ENCODE measurements at regions not wholly inside any gene's neighbourhood (a gene's known extent, or its start where the extent isn't known, plus 50 kb on each side); places are given as distances from the start of the nearest gene placed in this dataset.

DNA sequence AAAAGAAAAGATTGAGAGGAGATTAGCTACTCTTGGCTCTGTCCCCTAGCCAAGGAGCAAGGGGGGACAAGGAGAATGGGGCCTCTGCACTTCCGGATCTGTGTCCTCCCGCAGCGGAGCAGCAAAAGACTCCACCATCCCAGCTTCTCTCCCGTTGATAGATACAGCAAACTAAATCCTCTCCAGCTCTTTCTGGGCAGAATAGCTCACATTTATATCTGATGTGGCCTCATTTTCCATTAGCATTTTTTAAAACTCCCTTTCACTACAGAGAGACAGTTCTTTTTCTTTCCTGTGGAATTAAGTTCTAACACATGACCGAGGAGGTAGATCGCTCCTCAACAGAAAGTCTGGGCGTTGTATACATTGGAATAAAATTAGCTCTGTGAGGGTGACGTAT lies 260.9 kb upstream of the SOX4 start:
- TF ChIP-seq, protein P1, sequence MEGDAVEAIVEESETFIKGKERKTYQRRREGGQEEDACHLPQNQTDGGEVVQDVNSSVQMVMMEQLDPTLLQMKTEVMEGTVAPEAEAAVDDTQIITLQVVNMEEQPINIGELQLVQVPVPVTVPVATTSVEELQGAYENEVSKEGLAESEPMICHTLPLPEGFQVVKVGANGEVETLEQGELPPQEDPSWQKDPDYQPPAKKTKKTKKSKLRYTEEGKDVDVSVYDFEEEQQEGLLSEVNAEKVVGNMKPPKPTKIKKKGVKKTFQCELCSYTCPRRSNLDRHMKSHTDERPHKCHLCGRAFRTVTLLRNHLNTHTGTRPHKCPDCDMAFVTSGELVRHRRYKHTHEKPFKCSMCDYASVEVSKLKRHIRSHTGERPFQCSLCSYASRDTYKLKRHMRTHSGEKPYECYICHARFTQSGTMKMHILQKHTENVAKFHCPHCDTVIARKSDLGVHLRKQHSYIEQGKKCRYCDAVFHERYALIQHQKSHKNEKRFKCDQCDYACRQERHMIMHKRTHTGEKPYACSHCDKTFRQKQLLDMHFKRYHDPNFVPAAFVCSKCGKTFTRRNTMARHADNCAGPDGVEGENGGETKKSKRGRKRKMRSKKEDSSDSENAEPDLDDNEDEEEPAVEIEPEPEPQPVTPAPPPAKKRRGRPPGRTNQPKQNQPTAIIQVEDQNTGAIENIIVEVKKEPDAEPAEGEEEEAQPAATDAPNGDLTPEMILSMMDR (IDR thresholded peaks at IDR 0.05): no peak
- Histone ChIP-seq H3K27ac (peak overlapping the region in 1 of 2 donors; percentile 7), H3K4me3 (peak overlapping the region; percentile 62), H3K9me3 (no peaks in the 10 kb centered on the region), H3K27me3 (replicated peaks; ENCODE audit: insufficient read depth) (no peaks in the 10 kb centered on the region), H3K36me3 (no peaks in the 10 kb centered on the region), H3K4me1 (ENCODE audit: control insufficient read depth in 1 of 2, low read depth in 2 of 2) (no peaks in the 10 kb centered on the region)
- ATAC-seq (ENCODE audit: insufficient number of reproducible peaks, low FRiP score, low read depth) (no peak), DNase-seq (ENCODE audit: low spot score) (no peak)

DNA sequence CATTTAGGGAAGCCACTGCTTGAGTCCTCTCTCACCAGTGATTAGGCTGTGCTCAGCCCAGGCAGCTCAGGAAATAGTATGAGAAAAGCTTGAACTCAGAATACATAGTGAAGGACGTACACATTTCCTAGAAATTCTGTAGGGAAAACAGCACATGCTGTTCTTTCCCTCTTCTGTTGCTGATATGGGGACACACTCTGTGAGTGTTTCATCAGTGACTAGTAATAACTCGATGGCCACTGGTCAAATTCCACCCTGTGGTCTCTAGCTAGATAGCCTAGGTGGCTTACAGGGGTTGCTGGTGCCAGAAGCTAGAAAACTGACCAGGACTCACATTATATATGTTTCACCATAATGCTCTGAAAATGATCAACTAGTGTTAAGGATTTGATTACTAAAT lies 259.8 kb upstream of the SOX4 start:
- H3K9me3 ChIP-seq: no peaks in the 10 kb centered on the region
- no peaks in the 10 kb centered on the region for H3K27me3 ChIP-seq (replicated peaks; ENCODE audit: insufficient read depth)
- H3K36me3 ChIP-seq: no peaks in the 10 kb centered on the region
- no peaks in the 10 kb centered on the region for H3K4me1 ChIP-seq (ENCODE audit: control insufficient read depth in 1 of 2, low read depth in 2 of 2)
- ATAC-seq (ENCODE audit: insufficient number of reproducible peaks, low FRiP score, low read depth): no peak
- DNase-seq (ENCODE audit: low spot score): no peak
- TF ChIP-seq, protein P1 (IDR thresholded peaks at IDR 0.05): no peak
- no peak overlapping the region for H3K27ac ChIP-seq
- no peak overlapping the region for H3K4me3 ChIP-seq

DNA sequence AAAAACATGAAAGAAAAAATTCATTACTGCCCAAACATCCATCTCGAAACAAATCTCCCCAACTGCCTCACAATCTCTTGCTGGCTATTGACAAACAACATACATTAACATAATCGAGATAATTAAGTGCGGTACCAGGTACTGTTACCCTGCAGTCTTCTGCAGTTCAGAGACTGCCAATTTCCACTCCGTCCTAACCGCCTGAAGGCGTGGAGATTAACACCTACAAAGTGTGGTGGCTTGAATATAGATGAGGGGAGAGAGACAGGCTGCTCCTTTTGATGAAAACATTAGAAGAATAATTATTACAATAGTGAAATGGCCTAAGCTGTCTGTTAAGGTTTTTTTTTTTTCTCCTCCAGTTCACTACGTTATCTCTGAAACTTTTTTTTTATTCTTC lies 258.9 kb upstream of the SOX4 start:
- H3K36me3 ChIP-seq: no peaks in the 10 kb centered on the region
- H3K9me3 ChIP-seq: no peaks in the 10 kb centered on the region
- no peak for DNase-seq (ENCODE audit: low spot score)
- no peaks in the 10 kb centered on the region for H3K27me3 ChIP-seq (replicated peaks; ENCODE audit: insufficient read depth)
- H3K4me3 ChIP-seq: no peak overlapping the region
- no peak for ATAC-seq (ENCODE audit: insufficient number of reproducible peaks, low FRiP score, low read depth)
- TF ChIP-seq, protein P1 (IDR thresholded peaks at IDR 0.05): no peak
- no peaks in the 10 kb centered on the region for H3K4me1 ChIP-seq (ENCODE audit: control insufficient read depth in 1 of 2, low read depth in 2 of 2)
- no peak overlapping the region for H3K27ac ChIP-seq

DNA sequence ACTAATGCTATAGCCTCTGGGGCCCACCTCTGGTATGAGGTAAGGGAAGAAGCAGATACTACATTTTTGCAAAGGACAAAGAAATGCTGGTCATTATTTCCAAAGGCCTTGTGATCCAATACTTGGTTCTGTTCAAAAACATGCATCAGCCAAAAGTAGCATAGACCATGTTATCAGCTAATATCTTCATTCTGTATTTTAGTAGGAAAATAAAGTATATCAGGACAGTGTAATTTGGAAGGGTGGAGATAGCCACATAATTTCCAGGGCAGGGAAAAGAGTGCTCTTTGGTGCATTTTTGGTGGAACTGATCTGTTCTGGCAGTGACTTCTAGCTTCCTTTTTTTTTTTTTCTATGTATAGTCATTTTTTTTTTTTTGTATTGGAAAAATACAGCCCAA lies 258.0 kb upstream of the SOX4 start:
- Histone ChIP-seq H3K27ac (no peak overlapping the region), H3K36me3 (no peaks in the 10 kb centered on the region), H3K4me3 (no peak overlapping the region), H3K9me3 (no peaks in the 10 kb centered on the region), H3K4me1 (ENCODE audit: control insufficient read depth in 1 of 2, low read depth in 2 of 2) (no peaks in the 10 kb centered on the region), H3K27me3 (replicated peaks; ENCODE audit: insufficient read depth) (no peaks in the 10 kb centered on the region)
- TF ChIP-seq, protein P1 (IDR thresholded peaks at IDR 0.05): no peak
- no peak for ATAC-seq (ENCODE audit: insufficient number of reproducible peaks, low FRiP score, low read depth)
- no peak for DNase-seq (ENCODE audit: low spot score)

DNA sequence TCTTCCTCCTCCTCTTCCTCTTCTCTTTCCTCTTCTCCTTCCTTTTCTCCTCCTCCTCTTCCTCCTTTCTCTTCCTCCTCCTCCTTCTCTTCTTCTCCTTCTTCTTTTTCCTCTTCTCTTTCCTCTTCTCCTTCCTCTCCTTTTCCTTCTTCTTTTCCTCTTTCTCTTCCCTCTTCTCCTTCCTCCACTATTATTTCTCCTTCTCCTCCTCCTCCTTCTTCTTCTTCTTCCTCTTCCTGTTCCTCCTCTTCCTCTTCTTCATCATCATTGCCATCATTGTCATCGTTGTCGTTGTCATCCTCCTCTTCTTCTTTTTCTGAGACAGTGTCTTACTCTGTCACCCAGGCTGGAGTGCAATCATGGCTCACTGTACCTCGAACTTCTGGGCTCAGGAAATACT lies 256.3 kb upstream of the SOX4 start:
- H3K4me3 ChIP-seq: no peak overlapping the region
- H3K27ac ChIP-seq: no peak overlapping the region
- ATAC-seq (ENCODE audit: insufficient number of reproducible peaks, low FRiP score, low read depth) (no peak), DNase-seq (ENCODE audit: low spot score) (no peak)
- TF ChIP-seq, protein P1 (IDR thresholded peaks at IDR 0.05): no peak
- no peaks in the 10 kb centered on the region for H3K36me3 ChIP-seq
- no peaks in the 10 kb centered on the region for H3K9me3 ChIP-seq
- H3K4me1 ChIP-seq (ENCODE audit: control insufficient read depth in 1 of 2, low read depth in 2 of 2): no peaks in the 10 kb centered on the region
- no peaks in the 10 kb centered on the region for H3K27me3 ChIP-seq (replicated peaks; ENCODE audit: insufficient read depth)

All from thoracic aorta (tissue), 2 donors.